Lower leg skin (tissue), 3 donors: ENCODE measurements at regions not wholly inside any gene's neighbourhood (a gene's known extent, or its start where the extent isn't known, plus 50 kb on each side); places are given as distances from the start of the nearest gene placed in this dataset.

Source experiments
- POLR2A ChIP-seq, 2 donors: fragments of 450-650 bp; IDR thresholded peaks; one replicate each; pipeline ENCODE4 v1.6.1; 2016 to 2017; ENCODE audit warnings: antibody characterized with exemption in 2 of 2, mild to moderate bottlenecking in 1 of 2, moderate library complexity in 1 of 2
- TF ChIP-seq, protein P1 (sequence below), 3 donors: fragments of 450-650 bp; IDR thresholded peaks; one replicate each; pipeline ENCODE4 v1.5.1; 2016; ENCODE audit warnings: antibody characterized with exemption in 3 of 3, mild to moderate bottlenecking in 3 of 3, moderate library complexity in 2 of 3

- TF ChIP-seq POLR2A (IDR thresholded peaks at IDR 0.05): no peak
- TF ChIP-seq, protein P1, sequence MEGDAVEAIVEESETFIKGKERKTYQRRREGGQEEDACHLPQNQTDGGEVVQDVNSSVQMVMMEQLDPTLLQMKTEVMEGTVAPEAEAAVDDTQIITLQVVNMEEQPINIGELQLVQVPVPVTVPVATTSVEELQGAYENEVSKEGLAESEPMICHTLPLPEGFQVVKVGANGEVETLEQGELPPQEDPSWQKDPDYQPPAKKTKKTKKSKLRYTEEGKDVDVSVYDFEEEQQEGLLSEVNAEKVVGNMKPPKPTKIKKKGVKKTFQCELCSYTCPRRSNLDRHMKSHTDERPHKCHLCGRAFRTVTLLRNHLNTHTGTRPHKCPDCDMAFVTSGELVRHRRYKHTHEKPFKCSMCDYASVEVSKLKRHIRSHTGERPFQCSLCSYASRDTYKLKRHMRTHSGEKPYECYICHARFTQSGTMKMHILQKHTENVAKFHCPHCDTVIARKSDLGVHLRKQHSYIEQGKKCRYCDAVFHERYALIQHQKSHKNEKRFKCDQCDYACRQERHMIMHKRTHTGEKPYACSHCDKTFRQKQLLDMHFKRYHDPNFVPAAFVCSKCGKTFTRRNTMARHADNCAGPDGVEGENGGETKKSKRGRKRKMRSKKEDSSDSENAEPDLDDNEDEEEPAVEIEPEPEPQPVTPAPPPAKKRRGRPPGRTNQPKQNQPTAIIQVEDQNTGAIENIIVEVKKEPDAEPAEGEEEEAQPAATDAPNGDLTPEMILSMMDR (IDR thresholded peaks at IDR 0.05): no peak
Observed at GRCh38 chr3:182124187-182124586, 412.5 kb downstream of the SOX2 start.
